Pancreas (tissue), 10 donors: ENCODE measurements at regions not wholly inside any gene's neighbourhood (a gene's known extent, or its start where the extent isn't known, plus 50 kb on each side); places are given as distances from the start of the nearest gene placed in this dataset.

Experiments used
- ATAC-seq, 4 donors: fragments of 200-7000 bp; cut with Tn5 transposase; one replicate each; pipeline versions ENCODE4 v1.8.0 to v1.9.1; 2020; ENCODE audit warnings: mild to moderate bottlenecking in 4 of 4, moderate library complexity in 4 of 4
- DNase-seq, 6 donors: peaks; one replicate each; pipeline ENCODE4 v3.0.0-alpha.2; 2020
- FAIRE-seq: peaks from 2 replicates; lab custom pipeline; 2012; peaks lifted over from hg19 to GRCh38; lab: Jason Lieb, UNC
- H3K27ac ChIP-seq, 4 donors: fragments of 200-600 bp; sonication (generic); 1 replicate in 3 of 4; 2 replicates in 1 of 4; pipeline versions ENCODE4 v1.5.0 to v1.8.0; 2020
- H3K27me3 ChIP-seq, 4 donors: fragments of 200-600 bp; one replicate each; pipeline ENCODE4 v1.8.0; 2021
- H3K36me3 ChIP-seq, 3 donors: fragments of 200-600 bp; sonication (generic) in 1 of 3; one replicate each; pipeline versions ENCODE4 v1.5.0 to v1.8.0; 2020 to 2021
- H3K4me1 ChIP-seq, 3 donors: fragments of 200-600 bp; one replicate each; pipeline ENCODE4 v1.8.0; 2021
- H3K4me3 ChIP-seq, 4 donors: fragments of 200-600 bp; sonication (generic) in 2 of 4; one replicate each; pipeline versions ENCODE4 v1.5.0 to v1.8.0; 2020 to 2021
- H3K9me3 ChIP-seq, 4 donors: fragments of 200-600 bp; one replicate each; pipeline ENCODE4 v1.8.0; 2021
- WGBS, 2 donors: extraction: QIAGEN DNeasy Blood & Tissue Kit; methylation state at CpG; one replicate each; pipeline ENCODE4 v1.1.7; 2013; 5-methylcytosine and 5-hydroxymethylcytosine counted together
- intact Hi-C, 3 donors: fragments of 100-400 bp; cut with DNase I; formaldehyde crosslinking; loops; one replicate each; pipeline versions ENCODE4 v1.11.1 to v1.14.2; 2022
- TF ChIP-seq, protein P1 (sequence below), 4 donors: fragments of 200-600 bp; sonication (generic) in 3 of 4; IDR thresholded peaks; one replicate each; pipeline versions ENCODE4 v1.5.0 to v1.8.0; 2021; ENCODE audit warnings: antibody characterized with exemption in 4 of 4
- donor health status: healthy with polysubstance abuse.
- donor health status: DM: no; HTN: no; CAD: no; lungs with moderate emphysema.
- donor health status: DM: no; HTN: no; CAD: no.
- donor health status: control.
- donor health status: control.
- donor health status: Bipolar disorder and iron deficiency.
- donor health status: DM: yes; HTN: yes; CAD: no.
- donor health status: DM: no; HTN: no; CAD: no.
- donor health status: DM: no; HTN: no; CAD: no.
- donor health status: DM: yes; HTN: yes; CAD: no.

GRCh38 chr6:23414051-23414445 is 712.0 kb upstream of the NRSN1 start:
- DNase-seq (no peak), ATAC-seq (peak in 2 of 4 donors; percentile 39 to 77), FAIRE-seq (no peak)
- Histone ChIP-seq H3K36me3 (no peaks in the 10 kb centered on the region), H3K9me3 (no peaks in the 10 kb centered on the region), H3K27me3 (no peaks in the 10 kb centered on the region), H3K4me3 (no peak overlapping the region), H3K4me1 (no peaks in the 10 kb centered on the region), H3K27ac (no peak overlapping the region)
- intact Hi-C loops, result no loop called here
- WGBS, 2 donors, result 8 to 13% methylated on average over 2 of the region's 2 CpGs
- TF ChIP-seq, protein P1, sequence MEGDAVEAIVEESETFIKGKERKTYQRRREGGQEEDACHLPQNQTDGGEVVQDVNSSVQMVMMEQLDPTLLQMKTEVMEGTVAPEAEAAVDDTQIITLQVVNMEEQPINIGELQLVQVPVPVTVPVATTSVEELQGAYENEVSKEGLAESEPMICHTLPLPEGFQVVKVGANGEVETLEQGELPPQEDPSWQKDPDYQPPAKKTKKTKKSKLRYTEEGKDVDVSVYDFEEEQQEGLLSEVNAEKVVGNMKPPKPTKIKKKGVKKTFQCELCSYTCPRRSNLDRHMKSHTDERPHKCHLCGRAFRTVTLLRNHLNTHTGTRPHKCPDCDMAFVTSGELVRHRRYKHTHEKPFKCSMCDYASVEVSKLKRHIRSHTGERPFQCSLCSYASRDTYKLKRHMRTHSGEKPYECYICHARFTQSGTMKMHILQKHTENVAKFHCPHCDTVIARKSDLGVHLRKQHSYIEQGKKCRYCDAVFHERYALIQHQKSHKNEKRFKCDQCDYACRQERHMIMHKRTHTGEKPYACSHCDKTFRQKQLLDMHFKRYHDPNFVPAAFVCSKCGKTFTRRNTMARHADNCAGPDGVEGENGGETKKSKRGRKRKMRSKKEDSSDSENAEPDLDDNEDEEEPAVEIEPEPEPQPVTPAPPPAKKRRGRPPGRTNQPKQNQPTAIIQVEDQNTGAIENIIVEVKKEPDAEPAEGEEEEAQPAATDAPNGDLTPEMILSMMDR (IDR thresholded peaks at IDR 0.05), result peak in 1 of 4 donors; percentile 3

DNA sequence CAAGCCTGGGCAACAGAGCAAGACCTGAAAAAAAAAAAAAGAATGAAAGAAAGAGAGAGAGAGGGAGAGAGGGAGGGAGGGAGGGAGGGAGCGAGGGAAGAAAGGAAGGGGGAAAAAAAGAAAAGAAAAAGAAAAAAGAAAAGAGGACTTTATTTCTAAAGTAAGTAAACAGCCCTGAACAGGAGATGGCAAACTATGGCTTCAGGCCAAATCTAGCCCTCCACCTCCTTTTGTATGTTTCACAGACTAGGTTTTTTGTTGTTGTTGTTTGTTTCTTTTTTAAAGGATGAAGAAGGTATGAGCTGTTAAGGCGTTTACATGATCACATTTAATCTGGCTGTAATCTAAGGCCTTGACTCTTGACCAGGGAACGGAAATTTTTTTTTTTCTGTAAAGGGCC is 711.1 kb upstream of the NRSN1 start:
- no peak for ATAC-seq
- Histone ChIP-seq H3K4me1 (no peaks in the 10 kb centered on the region), H3K9me3 (no peaks in the 10 kb centered on the region), H3K36me3 (no peaks in the 10 kb centered on the region), H3K4me3 (no peak overlapping the region), H3K27me3 (no peaks in the 10 kb centered on the region), H3K27ac (no peak overlapping the region)
- no peak for DNase-seq
- intact Hi-C loops, result no loop called here
- 62 to 77% methylated on average over 3 of the region's 3 CpGs for WGBS, 2 donors
- no peak for FAIRE-seq
- TF ChIP-seq, protein P1 (IDR thresholded peaks at IDR 0.05), result no peak

DNA sequence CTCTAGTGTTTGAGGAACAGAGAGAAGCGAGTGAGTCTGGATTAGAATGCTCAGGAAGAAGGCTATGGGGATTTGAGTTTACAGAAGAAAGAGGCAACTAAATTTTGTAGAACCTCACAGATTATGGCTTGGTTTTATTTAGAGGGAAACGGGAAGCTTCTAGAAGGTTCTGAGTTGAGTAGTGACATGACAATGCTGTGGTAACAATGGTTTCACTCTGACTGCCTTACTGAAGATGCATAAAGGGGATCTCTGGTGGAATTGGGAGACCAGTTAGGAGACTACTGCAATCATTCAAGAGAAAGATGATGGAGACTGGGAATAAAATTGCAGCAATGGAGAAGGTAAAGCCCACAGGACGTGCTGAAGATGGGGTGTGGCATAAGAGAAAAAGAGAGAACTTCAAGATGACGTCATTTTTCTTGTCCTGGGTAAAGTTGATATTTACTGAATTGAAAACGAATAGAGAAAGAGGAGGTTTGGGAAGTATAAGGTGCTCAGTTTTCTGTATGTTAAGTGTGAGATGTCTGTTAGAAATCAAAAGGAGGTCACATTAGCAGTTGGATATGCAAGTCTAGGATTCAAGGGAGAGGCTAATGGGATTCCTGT is 710.1 kb upstream of the NRSN1 start:
- Histone ChIP-seq H3K27ac (no peak overlapping the region), H3K36me3 (no peaks in the 10 kb centered on the region), H3K4me3 (no peak overlapping the region), H3K9me3 (no peaks in the 10 kb centered on the region), H3K27me3 (no peaks in the 10 kb centered on the region), H3K4me1 (no peaks in the 10 kb centered on the region)
- TF ChIP-seq, protein P1 (IDR thresholded peaks at IDR 0.05), result no peak
- FAIRE-seq (no peak), DNase-seq (no peak), ATAC-seq (no peak)
- 67 to 78% methylated on average over 5 of the region's 5 CpGs for WGBS, 2 donors
- intact Hi-C loops, result no loop called here

GRCh38 chr6:23417133-23417532 is 708.9 kb upstream of the NRSN1 start:
- ATAC-seq, result no peak
- intact Hi-C loops, result no loop called here
- no peak for FAIRE-seq
- no peaks in the 10 kb centered on the region for H3K9me3 ChIP-seq
- no peaks in the 10 kb centered on the region for H3K36me3 ChIP-seq
- H3K4me3 ChIP-seq, result no peak overlapping the region
- 65 to 75% methylated on average over 9 of the region's 9 CpGs for WGBS, 2 donors
- H3K27me3 ChIP-seq, result no peaks in the 10 kb centered on the region
- no peak for DNase-seq
- no peak overlapping the region for H3K27ac ChIP-seq
- no peaks in the 10 kb centered on the region for H3K4me1 ChIP-seq
- TF ChIP-seq, protein P1 (IDR thresholded peaks at IDR 0.05), result no peak

DNA sequence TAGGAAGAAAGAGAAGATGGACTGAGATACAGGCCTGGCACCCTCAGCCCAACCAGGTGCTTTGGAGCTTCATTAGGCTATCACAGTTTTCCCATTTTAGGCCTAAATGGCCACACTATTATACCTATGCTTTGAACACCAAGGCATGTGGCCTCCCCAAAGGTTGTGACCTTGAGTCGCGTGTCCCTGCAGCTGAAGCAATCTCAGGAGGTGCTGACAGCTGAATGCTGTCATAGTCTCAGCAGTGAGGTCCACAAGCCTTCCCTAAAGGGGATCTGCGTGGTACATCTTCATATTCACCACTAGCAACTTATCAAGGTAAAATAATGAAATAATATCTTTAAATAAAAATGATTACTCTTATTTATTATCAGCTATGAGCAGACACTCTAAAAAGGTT is 707.9 kb upstream of the NRSN1 start:
- ATAC-seq, result no peak
- Histone ChIP-seq H3K9me3 (no peaks in the 10 kb centered on the region), H3K27me3 (no peaks in the 10 kb centered on the region), H3K27ac (no peak overlapping the region), H3K4me3 (no peak overlapping the region), H3K36me3 (no peaks in the 10 kb centered on the region), H3K4me1 (no peaks in the 10 kb centered on the region)
- WGBS, 2 donors, result 36 to 43% methylated on average over 3 of the region's 3 CpGs
- no peak for DNase-seq
- TF ChIP-seq, protein P1 (IDR thresholded peaks at IDR 0.05), result no peak
- no peak for FAIRE-seq
- intact Hi-C loops, result no loop called here
